VCaP (cell line): ENCODE measurements at regions not wholly inside any gene's neighbourhood (a gene's known extent, or its start where the extent isn't known, plus 50 kb on each side); places are given as distances from the start of the nearest gene placed in this dataset.
"Not testable (repeated sequence)": the region's sequence is repeated elsewhere in the genome, so short reads cannot be mapped to it uniquely, and the experiment has no call there.

ENCODE experiments used
- H3K27ac ChIP-seq: fragments of 450-650 bp; 2 replicates; pipeline ENCODE4 v1.5.1; 2017
- TF ChIP-seq, protein P1 (sequence below): fragments of 450-650 bp; conservative IDR thresholded peaks from 2 replicates; pipeline ENCODE4 v1.5.1; 2017; ENCODE audit warnings: mild to moderate bottlenecking, moderate library complexity

GRCh38 chr14:30468354-30468753, 90.6 kb upstream of the G2E3 start:
- H3K27ac ChIP-seq, result no peak overlapping the region
- TF ChIP-seq, protein P1, sequence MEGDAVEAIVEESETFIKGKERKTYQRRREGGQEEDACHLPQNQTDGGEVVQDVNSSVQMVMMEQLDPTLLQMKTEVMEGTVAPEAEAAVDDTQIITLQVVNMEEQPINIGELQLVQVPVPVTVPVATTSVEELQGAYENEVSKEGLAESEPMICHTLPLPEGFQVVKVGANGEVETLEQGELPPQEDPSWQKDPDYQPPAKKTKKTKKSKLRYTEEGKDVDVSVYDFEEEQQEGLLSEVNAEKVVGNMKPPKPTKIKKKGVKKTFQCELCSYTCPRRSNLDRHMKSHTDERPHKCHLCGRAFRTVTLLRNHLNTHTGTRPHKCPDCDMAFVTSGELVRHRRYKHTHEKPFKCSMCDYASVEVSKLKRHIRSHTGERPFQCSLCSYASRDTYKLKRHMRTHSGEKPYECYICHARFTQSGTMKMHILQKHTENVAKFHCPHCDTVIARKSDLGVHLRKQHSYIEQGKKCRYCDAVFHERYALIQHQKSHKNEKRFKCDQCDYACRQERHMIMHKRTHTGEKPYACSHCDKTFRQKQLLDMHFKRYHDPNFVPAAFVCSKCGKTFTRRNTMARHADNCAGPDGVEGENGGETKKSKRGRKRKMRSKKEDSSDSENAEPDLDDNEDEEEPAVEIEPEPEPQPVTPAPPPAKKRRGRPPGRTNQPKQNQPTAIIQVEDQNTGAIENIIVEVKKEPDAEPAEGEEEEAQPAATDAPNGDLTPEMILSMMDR, result no peak

GRCh38 chr14:30471980-30472379, 87.0 kb upstream of the G2E3 start:
- TF ChIP-seq, protein P1, result no peak

GRCh38 chr14:30473846-30474696, 84.9 kb upstream of the G2E3 start:
- not testable (repeated sequence) for H3K27ac ChIP-seq

More at GRCh38 chr14:30471980-30472379, 87.0 kb upstream of the G2E3 start:
- H3K27ac ChIP-seq, result no peak overlapping the region

DNA sequence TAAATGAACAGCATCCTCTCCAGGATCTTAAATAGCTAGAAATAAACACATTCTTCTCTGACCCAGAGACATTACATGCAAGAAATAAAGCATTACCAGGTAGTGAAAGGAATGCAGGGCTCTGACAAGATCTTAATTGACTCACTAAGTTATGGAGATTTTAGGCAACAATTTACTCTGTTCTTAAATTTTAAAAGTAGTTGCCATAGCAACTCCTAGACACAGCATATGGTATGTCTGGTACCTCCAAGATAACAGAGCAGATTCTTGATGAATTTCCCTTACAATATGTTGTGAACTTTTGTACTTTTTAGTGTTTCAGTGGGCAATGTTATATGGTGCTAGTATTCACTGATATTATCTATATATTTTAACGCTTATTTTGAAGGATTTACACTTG, 76.7 kb upstream of the G2E3 start:
- H3K27ac ChIP-seq, result no peak overlapping the region
- TF ChIP-seq, protein P1, result no peak

GRCh38 chr14:30484201-30484600, 74.8 kb upstream of the G2E3 start:
- H3K27ac ChIP-seq, result no peak overlapping the region
- TF ChIP-seq, protein P1, result no peak

GRCh38 chr14:30484976-30485375, 74.0 kb upstream of the G2E3 start:
- no peak overlapping the region for H3K27ac ChIP-seq
- TF ChIP-seq, protein P1, result no peak

DNA sequence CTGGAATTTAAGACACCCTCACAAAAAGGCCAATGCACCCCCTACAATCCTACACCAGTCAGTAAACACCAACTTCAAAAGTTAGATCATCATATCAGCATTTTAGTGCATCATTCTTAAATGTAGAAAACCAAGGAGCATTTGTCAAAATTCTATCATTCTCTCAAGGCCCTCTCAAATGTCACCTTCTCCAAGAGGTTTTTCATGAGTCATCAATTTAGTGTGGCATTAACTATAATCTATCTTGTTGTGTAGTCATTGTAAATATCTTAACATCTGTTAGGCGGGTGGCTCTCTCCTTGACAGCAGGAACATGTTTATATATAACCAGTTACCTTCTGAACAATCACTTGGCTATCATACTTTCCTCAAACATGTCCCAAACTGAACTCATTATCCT, 62.1 kb upstream of the G2E3 start:
- TF ChIP-seq, protein P1, result no peak

GRCh38 chr14:30499358-30499757, 59.6 kb upstream of the G2E3 start:
- H3K27ac ChIP-seq, result no peak overlapping the region
- TF ChIP-seq, protein P1, result no peak

More for the DNA sequence above, 62.1 kb upstream of the G2E3 start:
- H3K27ac ChIP-seq, result no peak overlapping the region
